MCF 10A (cell line): ENCODE measurements at regions not wholly inside any gene's neighbourhood (a gene's known extent, or its start where the extent isn't known, plus 50 kb on each side); places are given as distances from the start of the nearest gene placed in this dataset.

Source experiments
- BruUV-seq: library from RNA; stranded (reverse); fragments of 400-500 nt; replicated peaks from 2 replicates; lab custom pipeline; 2021; lab: Mats Ljungman, UMichigan
- CTCF ChIA-PET: fragments of 300-600 bp; sonication (Branson Sonifier 250); formaldehyde crosslinking; extraction: SDS; loops from one replicate; lab custom pipeline; 2021; ENCODE audit warnings: antibody characterized with exemption, inconsistent platforms; lab: Yijun Ruan, JAX
- POLR2A ChIA-PET: fragments of 300-600, 350-650 bp; sonication (Branson Sonifier 250); formaldehyde crosslinking; extraction: SDS; loops from one replicate; lab custom pipeline; 2020; ENCODE audit warnings: antibody characterized with exemption, inconsistent platforms; lab: Yijun Ruan, JAX
- DNase-seq: peaks from one replicate; pipeline ENCODE4 v3.0.0-alpha.2; 2018; ENCODE audit not compliant: unreplicated experiment
- H3K27ac Mint-ChIP-seq: one replicate; pipeline ENCODE4 v1.8.0; 2022; ENCODE audit warnings: mild to moderate bottlenecking, low read depth, mixed read lengths; ENCODE audit not compliant: unreplicated experiment
- H3K27me3 Mint-ChIP-seq: one replicate; pipeline ENCODE4 v1.8.0; 2022; ENCODE audit warnings: mixed read lengths; ENCODE audit not compliant: insufficient read depth, unreplicated experiment
- H3K36me3 Mint-ChIP-seq: one replicate; pipeline ENCODE4 v1.8.0; 2022; ENCODE audit warnings: mild to moderate bottlenecking, moderate library complexity, mixed read lengths; ENCODE audit not compliant: insufficient read depth, unreplicated experiment
- H3K4me1 Mint-ChIP-seq: one replicate; pipeline ENCODE4 v1.8.0; 2022; ENCODE audit warnings: mixed read lengths; ENCODE audit not compliant: insufficient read depth, unreplicated experiment
- H3K4me3 Mint-ChIP-seq: one replicate; pipeline ENCODE4 v1.8.0; 2022; ENCODE audit warnings: mild to moderate bottlenecking, moderate library complexity, mixed read lengths; ENCODE audit not compliant: unreplicated experiment
- H3K9me3 Mint-ChIP-seq: one replicate; pipeline ENCODE4 v1.8.0; 2022; ENCODE audit warnings: mixed read lengths; ENCODE audit not compliant: unreplicated experiment
- intact Hi-C: fragments of 100-400 bp; cut with micrococcal nuclease; formaldehyde crosslinking; loops from 2 replicates; pipeline ENCODE4 v1.14.1; 2022
- TF ChIP-seq, protein P1 (sequence below): fragments of 200-600 bp; IDR thresholded peaks from one replicate; pipeline ENCODE4 v1.8.0; 2022; ENCODE audit warnings: antibody characterized with exemption, mild to moderate bottlenecking; ENCODE audit not compliant: unreplicated experiment

DNA sequence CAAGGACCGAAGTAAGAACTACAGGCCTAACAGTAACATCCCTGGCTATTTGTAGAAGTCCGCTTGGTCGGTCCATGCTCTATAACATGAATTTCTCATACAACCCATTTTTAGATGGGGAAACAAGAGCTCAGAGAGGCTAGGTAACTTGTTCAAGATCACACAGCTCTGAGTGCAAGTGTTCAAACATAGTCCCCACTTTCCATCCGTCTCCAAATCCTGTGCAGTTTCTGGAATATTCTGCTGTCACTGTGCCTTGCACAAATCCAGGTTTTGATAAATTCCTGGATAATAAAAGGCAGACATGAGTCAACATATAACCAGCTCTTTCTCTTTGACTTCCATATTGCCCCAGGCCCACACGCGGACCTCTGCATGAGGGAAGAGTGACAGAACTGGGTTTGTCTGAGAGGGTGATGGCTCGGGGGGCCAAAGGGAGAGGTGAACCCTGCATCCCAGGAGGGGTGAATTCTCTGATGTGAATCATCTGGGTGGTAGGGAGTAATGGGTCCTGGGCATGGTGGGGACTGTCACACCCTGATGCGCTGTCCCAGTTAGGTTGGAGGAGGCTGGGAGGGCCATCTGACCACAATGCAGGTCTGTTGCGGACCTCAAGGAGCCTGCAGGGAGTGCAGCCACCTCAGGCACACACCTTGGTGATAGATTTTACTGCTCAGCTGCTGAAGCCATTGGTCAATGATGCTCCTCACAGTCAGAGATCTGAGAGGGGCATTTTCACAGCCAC lies 162.2 kb downstream of the SMAD6 start:
- BruUV-seq, result no TSS peak
- no peaks in the 10 kb centered on the region for H3K27me3 Mint-ChIP-seq
- CTCF ChIA-PET, result interaction anchor here (0.7 to 1.4 kb wide), 7 partner anchors 12 to 521 kb away, joined by 3 to 6 read pairs (median 4); no protein-coding TSS in a partner anchor

DNA sequence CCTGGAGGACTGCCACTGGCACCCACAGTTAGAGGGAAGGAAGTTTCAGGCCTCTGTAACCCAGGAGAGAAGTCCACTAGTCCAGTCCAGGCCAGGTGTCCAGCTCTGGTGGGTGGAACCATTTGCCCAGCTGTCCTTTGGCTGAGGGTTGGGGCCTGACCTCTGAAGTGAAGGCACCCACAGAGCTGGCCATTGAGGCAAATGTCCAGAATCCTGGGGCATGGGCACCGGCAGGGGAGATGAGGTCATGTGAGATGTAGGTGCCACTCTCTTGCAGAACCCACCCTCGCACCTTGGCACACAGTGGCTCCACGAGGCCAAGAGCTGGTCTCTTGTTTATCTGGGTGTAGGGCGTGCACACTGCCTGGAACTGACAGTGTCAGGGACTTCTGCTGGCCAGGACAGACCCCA lies 162.8 kb downstream of the SMAD6 start:
- DNase-seq, result no peak
- TF ChIP-seq, protein P1, sequence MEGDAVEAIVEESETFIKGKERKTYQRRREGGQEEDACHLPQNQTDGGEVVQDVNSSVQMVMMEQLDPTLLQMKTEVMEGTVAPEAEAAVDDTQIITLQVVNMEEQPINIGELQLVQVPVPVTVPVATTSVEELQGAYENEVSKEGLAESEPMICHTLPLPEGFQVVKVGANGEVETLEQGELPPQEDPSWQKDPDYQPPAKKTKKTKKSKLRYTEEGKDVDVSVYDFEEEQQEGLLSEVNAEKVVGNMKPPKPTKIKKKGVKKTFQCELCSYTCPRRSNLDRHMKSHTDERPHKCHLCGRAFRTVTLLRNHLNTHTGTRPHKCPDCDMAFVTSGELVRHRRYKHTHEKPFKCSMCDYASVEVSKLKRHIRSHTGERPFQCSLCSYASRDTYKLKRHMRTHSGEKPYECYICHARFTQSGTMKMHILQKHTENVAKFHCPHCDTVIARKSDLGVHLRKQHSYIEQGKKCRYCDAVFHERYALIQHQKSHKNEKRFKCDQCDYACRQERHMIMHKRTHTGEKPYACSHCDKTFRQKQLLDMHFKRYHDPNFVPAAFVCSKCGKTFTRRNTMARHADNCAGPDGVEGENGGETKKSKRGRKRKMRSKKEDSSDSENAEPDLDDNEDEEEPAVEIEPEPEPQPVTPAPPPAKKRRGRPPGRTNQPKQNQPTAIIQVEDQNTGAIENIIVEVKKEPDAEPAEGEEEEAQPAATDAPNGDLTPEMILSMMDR, result no peak
- Mint-ChIP-seq H3K36me3 (no peaks in the 10 kb centered on the region), H3K4me1 (peaks cover 20% of the 10 kb centered on the region), H3K4me3 (no peak overlapping the region), H3K27me3 (no peaks in the 10 kb centered on the region), H3K9me3 (peaks cover 5% of the 10 kb centered on the region), H3K27ac (no peak overlapping the region)
- no TSS peak for BruUV-seq
- POLR2A ChIA-PET, result no interaction called here
- intact Hi-C loops, result no loop called here
- CTCF ChIA-PET, result interaction anchor here (0.6 to 1.4 kb wide), 4 partner anchors 15 to 521 kb away, joined by 3 to 5 read pairs (median 4); partner anchors contain the start of gene SMAD6

More for the DNA sequence above, 162.2 kb downstream of the SMAD6 start:
- H3K4me3 Mint-ChIP-seq, result no peak overlapping the region
- no peak overlapping the region for H3K27ac Mint-ChIP-seq
- H3K9me3 Mint-ChIP-seq, result no peaks in the 10 kb centered on the region
- no peak for DNase-seq
- intact Hi-C loops, result no loop called here
- TF ChIP-seq, protein P1, result no peak
- H3K36me3 Mint-ChIP-seq, result no peaks in the 10 kb centered on the region
- POLR2A ChIA-PET, result no interaction called here
- H3K4me1 Mint-ChIP-seq, result peaks cover 20% of the 10 kb centered on the region

DNA sequence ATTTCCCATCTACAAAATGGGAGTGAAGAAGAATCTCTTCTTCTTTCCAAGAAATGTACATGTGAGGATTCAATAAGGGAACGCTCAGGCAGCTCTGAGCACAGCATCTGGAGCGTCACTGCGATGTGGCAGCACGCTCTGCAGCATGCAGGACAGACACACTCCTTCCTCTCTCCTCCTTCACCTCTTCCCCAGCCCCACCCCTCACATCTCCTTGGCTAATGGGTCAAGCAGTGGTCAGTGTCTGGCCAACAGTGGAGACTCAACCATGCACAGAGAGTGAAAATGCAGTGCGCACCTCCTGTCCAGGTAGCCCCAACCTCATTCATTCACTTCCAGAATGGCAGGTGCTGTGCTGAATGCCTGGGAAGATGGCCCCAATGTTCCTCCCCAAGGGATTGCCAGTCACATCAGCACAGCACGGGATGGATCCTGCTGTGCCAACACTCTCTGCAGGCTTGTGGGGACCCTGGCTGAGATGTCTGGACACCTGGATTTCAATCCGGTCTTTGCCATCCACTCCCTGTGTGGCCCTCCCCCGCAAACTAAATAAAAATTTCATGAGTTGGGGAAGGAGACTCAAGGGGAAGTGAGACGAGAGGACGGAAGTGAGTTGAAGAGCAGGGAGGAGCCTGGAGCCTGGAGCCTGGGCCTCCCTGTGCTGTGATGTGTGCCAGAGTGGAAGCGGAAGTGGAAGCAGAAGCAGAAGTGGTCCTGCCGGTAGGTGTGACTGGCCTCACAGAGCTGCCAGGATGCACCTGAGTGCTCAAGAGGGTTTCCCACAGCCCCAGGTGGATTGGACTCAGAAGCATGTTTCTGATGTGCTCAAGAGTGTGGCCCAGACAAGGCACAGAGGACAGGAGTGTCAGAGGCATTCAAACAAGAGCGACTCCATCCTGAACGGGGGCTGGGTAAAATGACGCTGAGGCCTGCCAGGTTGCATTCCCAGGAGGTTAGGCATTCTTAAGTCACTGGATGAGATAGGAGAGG lies 163.9 kb downstream of the SMAD6 start:
- BruUV-seq, result no TSS peak
- no peak overlapping the region for H3K27ac Mint-ChIP-seq

More for the DNA sequence above, 163.9 kb downstream of the SMAD6 start:
- intact Hi-C loops, result no loop called here
- TF ChIP-seq, protein P1, result no peak
- DNase-seq, result no peak
- Mint-ChIP-seq H3K27me3 (no peaks in the 10 kb centered on the region), H3K4me1 (peaks cover 20% of the 10 kb centered on the region), H3K36me3 (no peaks in the 10 kb centered on the region), H3K9me3 (peaks cover 8% of the 10 kb centered on the region), H3K4me3 (no peak overlapping the region)
- CTCF ChIA-PET, result interaction anchor here (0.6 kb wide), 1 partner anchor 164 kb away, joined by 3 read pairs; the partner anchor contains the start of gene SMAD6
- POLR2A ChIA-PET, result no interaction called here
